Stimulated activated CD8-positive, alpha-beta memory T cell treated with anti-CD3 and anti-CD28 coated beads, Interleukin-4, amount 100 ng/mL, for 24 hours (primary cell): ENCODE measurements at regions not wholly inside any gene's neighbourhood (a gene's known extent, or its start where the extent isn't known, plus 50 kb on each side); places are given as distances from the start of the nearest gene placed in this dataset.
"Not testable (repeated sequence)": the region's sequence is repeated elsewhere in the genome, so short reads cannot be mapped to it uniquely, and the experiment has no call there.

Source experiments
- DNase-seq: peaks from one replicate; pipeline ENCODE4 v3.0.0-alpha.2; 2020; ENCODE audit warnings: low read depth

GRCh38 chr17:20735796-20736195 lies 156.3 kb downstream of the CDRT15L2 start:
- DNase-seq: no peak

- not testable (repeated sequence) for DNase-seq
Measured at GRCh38 chr17:20737636-20738035, 158.1 kb downstream of the CDRT15L2 start.

GRCh38 chr17:20771104-20771503 lies 191.6 kb downstream of the CDRT15L2 start:
- no peak for DNase-seq

GRCh38 chr17:20774472-20775135 lies 195.1 kb downstream of the CDRT15L2 start:
- DNase-seq: no peak

GRCh38 chr17:20775331-20775730 lies 195.8 kb downstream of the CDRT15L2 start:
- no peak for DNase-seq

GRCh38 chr17:20779521-20779920 lies 200.0 kb downstream of the CDRT15L2 start:
- no peak for DNase-seq

- no peak for DNase-seq
Measured at GRCh38 chr17:20781260-20781659, 201.7 kb downstream of the CDRT15L2 start.

GRCh38 chr17:20781869-20782268 lies 202.3 kb downstream of the CDRT15L2 start:
- not testable (repeated sequence) for DNase-seq

GRCh38 chr17:20783091-20783490 lies 203.6 kb downstream of the CDRT15L2 start:
- DNase-seq: no peak

- no peak for DNase-seq
Measured at GRCh38 chr17:20784100-20784665, 204.7 kb downstream of the CDRT15L2 start.

- no peak for DNase-seq
Measured at GRCh38 chr17:20787281-20787680, 207.8 kb downstream of the CDRT15L2 start.

- no peak for DNase-seq
Measured at GRCh38 chr17:20791626-20792025, 212.1 kb downstream of the CDRT15L2 start.

GRCh38 chr17:20794532-20794931 lies 215.0 kb downstream of the CDRT15L2 start:
- not testable (repeated sequence) for DNase-seq

- DNase-seq: no peak
Measured at GRCh38 chr17:20797292-20797691, 217.8 kb downstream of the CDRT15L2 start.

- no peak for DNase-seq
Measured at GRCh38 chr17:20800146-20800545, 220.6 kb downstream of the CDRT15L2 start.

GRCh38 chr17:20805751-20806150 lies 226.2 kb downstream of the CDRT15L2 start:
- DNase-seq: no peak

GRCh38 chr17:20807566-20807965 lies 228.0 kb downstream of the CDRT15L2 start:
- DNase-seq: not testable (repeated sequence)

- DNase-seq: not testable (repeated sequence)
Measured at GRCh38 chr17:20815410-20815809, 227.4 kb downstream of the USP22 start.

GRCh38 chr17:20823905-20824304 lies 218.9 kb downstream of the USP22 start:
- DNase-seq: no peak

- no peak for DNase-seq
Measured at GRCh38 chr17:20825539-20825938, 217.3 kb downstream of the USP22 start.

- not testable (repeated sequence) for DNase-seq
Measured at GRCh38 chr17:20840453-20840852, 202.4 kb downstream of the USP22 start.

GRCh38 chr17:20840987-20841865 lies 201.6 kb downstream of the USP22 start:
- not testable (repeated sequence) for DNase-seq

GRCh38 chr17:20842012-20842411 lies 200.8 kb downstream of the USP22 start:
- DNase-seq: not testable (repeated sequence)
